ENCODE measurements at regions not wholly inside any gene's neighbourhood (a gene's known extent, or its start where the extent isn't known, plus 50 kb on each side); places are given as distances from the start of the nearest gene placed in this dataset.
"Not testable (repeated sequence)": the region's sequence is repeated elsewhere in the genome, so short reads cannot be mapped to it uniquely, and the experiment has no call there.

DNA sequence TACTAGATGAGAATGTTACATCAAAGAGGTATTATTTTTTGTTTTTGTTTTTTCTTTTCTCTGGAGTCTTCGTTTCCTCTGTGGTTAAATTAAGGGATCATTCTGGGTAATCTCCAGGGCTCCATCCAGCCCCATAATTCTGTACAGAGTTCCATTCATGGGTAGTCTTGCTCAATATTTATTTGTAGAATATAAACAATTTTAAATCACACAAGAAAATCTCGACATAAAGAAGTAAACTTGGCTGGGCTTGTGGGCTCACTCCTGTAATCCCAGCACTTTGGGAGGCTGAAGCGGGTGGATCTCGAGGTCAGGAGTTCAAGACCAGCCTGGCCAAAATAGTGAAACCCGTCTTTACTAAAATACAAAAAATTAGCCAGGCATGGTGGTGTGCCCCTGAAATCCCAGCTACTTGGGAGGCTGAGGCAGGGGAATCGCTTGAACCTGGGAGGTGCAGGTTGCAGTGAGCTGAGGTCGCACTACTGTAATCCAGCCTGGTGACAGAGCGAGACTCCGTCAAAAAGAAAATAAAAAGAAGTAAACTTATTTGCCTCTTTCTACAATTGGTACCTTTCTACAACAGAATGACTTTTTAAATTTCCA lies 166.8 kb upstream of the TGFBR2 start:
- no peak for DNase-seq (ENCODE audit: low read depth in 2 of 2)

GRCh38 chr3:30440147-30440604 lies 166.2 kb upstream of the TGFBR2 start:
- DNase-seq (ENCODE audit: low read depth in 2 of 2) = no peak

GRCh38 chr3:30440880-30441279 lies 165.5 kb upstream of the TGFBR2 start:
- DNase-seq (ENCODE audit: low read depth in 2 of 2) = no peak

- no peak for DNase-seq (ENCODE audit: low read depth in 2 of 2)
These were observed 162.4 kb upstream of the TGFBR2 start for GRCh38 chr3:30443756-30444673.

DNA sequence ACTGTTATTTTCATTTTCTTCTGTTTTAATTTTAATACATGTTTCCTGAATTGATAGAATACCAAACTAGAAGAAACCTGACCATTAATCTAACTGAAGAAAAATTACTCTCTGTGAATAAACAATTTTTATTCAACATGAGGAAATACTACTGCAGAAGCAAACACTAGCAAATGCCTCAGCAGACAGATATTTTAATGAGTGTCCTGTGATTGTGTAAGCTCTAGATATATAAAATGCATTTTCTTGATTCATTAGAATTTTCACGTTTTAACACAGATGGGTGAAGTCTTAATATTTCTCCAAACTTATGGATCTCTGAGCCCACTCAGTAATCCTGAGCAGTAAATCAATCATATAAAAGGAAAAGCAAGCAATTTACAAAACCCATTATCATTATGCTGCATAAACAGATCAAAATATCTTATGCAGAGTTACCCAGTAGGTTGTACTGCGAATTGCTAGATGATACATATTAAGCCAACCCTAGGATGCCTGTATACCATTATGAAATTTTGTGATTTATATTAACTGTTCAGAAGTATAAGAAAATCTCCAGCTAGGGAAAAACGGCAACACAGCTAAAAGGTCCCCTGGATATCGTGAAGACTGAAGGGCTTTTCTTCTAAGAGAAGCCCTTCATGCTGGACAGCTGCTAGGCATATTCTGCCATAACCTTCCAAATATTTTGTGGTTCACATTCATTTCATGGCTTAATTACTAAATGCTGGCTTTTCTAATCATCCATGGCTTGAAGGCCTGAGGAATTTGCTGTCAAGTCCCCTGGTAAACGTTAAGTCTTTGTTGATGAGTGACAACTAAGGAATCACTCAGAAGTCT lies 157.7 kb upstream of the TGFBR2 start:
- DNase-seq (ENCODE audit: low read depth in 2 of 2) = no peak

DNA sequence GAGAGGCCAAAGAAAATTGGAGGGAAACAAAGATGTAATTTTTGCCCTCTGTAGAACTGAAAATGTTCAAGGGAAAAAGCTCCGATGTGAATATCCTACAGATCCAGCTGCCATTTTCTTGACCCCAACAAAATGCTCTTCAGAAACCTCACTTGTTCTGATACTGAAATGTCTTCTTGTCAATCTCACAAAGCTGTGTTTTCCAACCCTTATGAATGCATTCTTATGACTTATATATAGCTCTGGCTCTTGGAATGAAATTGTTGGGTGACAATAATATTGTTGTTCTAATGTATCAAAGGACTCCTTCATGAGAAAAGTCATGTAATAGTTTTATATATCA lies 157.1 kb upstream of the TGFBR2 start:
- no peak for DNase-seq (ENCODE audit: low read depth in 2 of 2)

DNA sequence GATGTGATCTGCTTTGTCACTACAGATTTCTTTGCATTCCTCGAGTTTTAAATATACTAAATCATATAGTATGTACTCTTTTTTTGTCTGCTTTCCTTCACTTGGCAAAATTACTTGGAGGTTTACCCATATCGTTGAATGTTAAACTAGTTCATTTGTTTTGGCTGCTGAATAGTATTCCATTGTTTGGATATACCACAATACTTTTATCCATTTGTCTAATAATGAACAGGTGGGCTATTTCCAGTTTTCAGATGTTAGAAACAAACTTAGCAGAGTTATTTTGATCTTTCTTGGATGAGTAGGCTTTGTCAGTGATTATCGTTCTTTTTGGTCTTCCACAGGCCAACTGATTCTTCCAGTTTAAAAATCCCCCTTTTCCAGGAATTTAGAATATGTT lies 154.0 kb upstream of the TGFBR2 start:
- no peak for DNase-seq (ENCODE audit: low read depth in 2 of 2)

GRCh38 chr3:30453360-30454039 lies 152.9 kb upstream of the TGFBR2 start:
- no peak for DNase-seq (ENCODE audit: low read depth in 2 of 2)

GRCh38 chr3:30454636-30455035 lies 151.8 kb upstream of the TGFBR2 start:
- no peak for DNase-seq (ENCODE audit: low read depth in 2 of 2)

DNA sequence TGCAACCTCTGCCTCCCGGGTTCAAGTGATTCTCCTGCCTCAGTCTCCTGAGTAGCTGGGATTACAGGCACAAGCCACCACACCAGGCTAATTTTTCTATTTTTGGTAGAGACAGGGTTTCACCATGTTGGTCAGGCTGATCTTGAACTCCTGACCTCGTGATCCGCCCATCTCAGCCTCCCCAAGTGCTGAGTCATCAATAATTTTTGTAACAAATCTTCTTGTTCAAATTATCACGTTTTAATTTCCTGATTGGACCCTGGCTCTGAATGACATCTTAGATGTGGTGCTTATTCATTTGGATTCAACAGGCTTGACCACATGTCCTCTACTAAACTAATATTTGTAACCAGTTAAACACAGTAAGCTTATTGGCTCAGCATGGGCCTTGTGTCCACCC lies 151.3 kb upstream of the TGFBR2 start:
- DNase-seq (ENCODE audit: low read depth in 2 of 2) = not testable (repeated sequence)

GRCh38 chr3:30455840-30456239 lies 150.6 kb upstream of the TGFBR2 start:
- no peak for DNase-seq (ENCODE audit: low read depth in 2 of 2)

- no peak for DNase-seq (ENCODE audit: low read depth in 2 of 2)
These were observed 150.1 kb upstream of the TGFBR2 start for GRCh38 chr3:30456264-30456663.

GRCh38 chr3:30457081-30457480 lies 149.3 kb upstream of the TGFBR2 start:
- no peak for DNase-seq (ENCODE audit: low read depth in 2 of 2)

- DNase-seq (ENCODE audit: low read depth in 2 of 2) = no peak
These were observed 148.7 kb upstream of the TGFBR2 start for GRCh38 chr3:30457726-30458125.

DNA sequence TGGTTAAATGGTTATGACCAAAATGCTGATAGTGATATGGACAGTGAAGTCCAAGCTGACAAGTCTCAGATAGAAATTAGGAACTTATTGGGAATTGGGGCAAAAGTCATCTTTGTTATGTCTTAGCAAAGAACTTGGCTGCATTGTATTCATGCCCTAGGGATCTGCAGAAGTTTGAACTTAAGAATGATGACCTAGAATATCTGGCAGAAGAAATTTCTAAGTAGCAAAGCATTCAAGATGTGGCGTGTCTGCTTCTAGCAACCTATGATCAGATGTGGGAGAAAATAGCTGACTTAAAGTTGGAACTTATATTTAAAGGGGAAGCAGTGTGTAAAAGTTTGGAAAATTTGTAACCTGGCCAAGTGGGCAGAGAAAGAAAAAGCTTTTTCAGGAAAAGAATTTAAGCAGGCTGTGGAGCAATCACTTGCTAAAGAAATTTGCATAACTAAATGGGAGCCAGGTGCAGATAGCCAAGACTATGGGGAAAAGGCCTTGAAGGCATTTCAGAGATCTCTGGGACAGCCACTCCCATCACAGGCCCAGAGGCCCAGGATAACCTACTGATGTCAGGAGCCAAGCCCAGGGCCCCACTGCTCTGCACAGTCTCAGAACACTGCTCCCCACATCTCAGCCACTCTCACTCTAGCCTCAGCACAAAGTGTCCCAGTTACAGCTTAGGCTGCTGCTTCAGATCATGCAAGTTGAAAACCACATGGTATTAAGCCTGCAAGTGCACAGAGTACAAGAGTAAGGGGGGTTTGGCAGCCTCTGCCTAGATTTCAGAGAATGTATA lies 147.8 kb upstream of the TGFBR2 start:
- DNase-seq (ENCODE audit: low read depth in 2 of 2) = no peak

DNA sequence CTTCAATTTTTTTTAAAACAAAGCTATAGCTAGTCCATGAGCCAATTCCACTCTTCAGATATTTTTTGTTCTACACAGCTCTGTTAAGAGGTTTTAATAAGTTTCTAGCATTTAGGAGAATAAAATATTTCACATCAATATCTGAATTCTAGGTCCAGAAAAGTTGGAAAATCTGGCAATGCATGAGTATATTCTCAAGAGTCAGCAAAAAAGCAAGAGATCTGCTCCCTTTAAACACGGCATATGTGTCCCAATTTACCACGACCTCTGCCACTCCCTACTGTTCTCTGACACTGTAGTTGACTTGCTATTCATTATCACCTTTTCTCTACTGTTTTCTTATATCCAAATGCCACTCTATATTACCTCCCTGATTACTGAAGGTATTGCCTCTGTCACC lies 145.1 kb upstream of the TGFBR2 start:
- no peak for DNase-seq (ENCODE audit: low read depth in 2 of 2)

- no peak for DNase-seq (ENCODE audit: low read depth in 2 of 2)
These were observed 143.5 kb upstream of the TGFBR2 start for GRCh38 chr3:30462721-30463470.

DNA sequence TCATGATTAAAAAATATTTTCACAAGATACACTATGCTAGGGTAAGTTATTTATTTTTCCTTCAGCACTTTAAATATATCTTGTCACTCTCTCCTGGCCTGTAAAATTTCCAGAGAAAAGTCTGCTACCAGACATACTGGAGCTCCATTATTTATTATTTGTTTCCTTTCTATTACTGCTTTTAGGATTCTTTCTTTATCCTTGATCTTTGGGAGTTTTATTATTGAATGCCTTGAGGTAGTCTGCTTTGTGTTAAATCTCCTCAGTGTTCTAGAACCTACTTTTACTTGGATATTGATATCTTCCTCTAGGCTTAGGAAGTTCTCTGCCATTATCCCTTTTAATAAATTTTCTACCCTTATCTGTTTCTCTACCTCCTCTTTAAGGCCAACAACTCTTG lies 142.0 kb upstream of the TGFBR2 start:
- DNase-seq (ENCODE audit: low read depth in 2 of 2) = no peak

GRCh38 chr3:30465454-30465853 lies 140.9 kb upstream of the TGFBR2 start:
- no peak for DNase-seq (ENCODE audit: low read depth in 2 of 2)

DNA sequence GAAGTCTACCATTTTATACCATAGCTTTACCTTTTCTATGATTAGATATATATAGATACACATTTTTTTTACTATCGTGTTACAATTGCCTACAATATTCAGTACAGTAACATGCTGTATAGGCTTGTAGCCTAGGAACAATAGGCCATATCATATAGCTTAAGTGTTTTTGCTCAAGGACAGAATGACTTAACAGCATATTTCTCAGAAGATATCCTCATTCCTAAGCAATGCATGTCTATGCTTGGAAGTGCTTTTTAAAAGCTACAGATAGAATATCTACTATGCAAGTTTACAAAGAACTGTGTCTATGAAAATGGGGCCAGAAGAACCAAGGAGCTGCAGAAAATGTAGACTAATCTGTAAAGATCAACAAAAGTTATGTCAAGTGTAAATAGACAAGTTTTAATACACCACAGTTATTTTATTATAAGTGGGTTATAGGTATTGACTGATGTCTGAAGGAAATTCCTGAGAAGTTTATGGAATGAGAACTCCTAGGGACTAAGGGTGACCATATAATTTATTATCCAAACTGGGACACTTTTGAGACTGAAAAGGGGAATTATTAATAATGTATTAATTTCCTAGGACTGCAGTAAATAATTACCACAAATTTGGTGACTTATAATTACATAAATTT lies 138.7 kb upstream of the TGFBR2 start:
- DNase-seq (ENCODE audit: low read depth in 2 of 2) = no peak
